Stimulated activated CD8-positive, alpha-beta memory T cell treated with anti-CD3 and anti-CD28 coated beads, Interleukin-2, amount 100 ng/mL, for 1 hour (primary cell): ENCODE measurements at regions not wholly inside any gene's neighbourhood (a gene's known extent, or its start where the extent isn't known, plus 50 kb on each side); places are given as distances from the start of the nearest gene placed in this dataset.

ENCODE experiments used
- DNase-seq, 2 donors: peaks; one replicate each; pipeline ENCODE4 v3.0.0-alpha.2; 2020; ENCODE audit warnings: low read depth in 2 of 2

DNA sequence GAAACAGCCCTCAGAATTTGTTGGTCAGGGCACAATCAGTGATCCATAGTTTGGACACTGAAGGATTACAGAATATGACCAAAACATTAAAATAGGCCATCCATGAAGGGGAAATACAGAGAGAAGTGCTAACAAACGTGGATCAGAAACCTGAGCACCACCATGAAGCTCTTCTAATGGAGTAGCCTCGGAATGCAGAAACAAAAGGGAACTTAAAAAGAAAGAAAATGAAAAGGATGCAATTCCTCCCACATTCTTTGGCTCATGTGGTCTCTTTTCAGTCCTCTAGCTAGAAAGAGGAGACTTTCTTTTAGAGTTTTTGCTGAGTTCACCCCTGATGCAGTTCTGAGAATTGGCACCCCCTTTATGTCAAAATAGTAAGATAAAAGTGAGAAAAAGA lies 989.8 kb upstream of the B3GALT2 start:
- DNase-seq, result no peak

- no peak for DNase-seq
These were observed 988.8 kb upstream of the B3GALT2 start for GRCh38 chr1:194175251-194175650.

DNA sequence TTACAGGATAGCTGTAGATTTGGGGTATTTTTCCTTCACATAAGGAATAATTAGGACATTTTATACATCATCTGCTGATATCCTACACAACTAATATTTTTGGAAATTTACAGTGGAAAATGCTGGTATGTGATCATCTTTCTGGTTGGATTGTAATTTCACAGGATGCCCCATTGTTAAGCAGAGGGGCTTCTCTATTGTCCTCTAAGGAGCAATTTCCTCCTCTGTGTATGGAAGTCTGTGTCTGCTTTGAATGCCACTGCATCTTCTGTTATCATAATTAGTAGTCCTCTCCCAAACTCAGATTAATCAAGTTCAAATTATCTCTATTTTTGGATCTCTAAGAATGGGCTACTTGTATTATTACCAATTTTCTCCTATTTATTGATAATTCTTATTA lies 988.1 kb upstream of the B3GALT2 start:
- DNase-seq, result no peak

GRCh38 chr1:194171596-194171995 lies 985.2 kb upstream of the B3GALT2 start:
- DNase-seq, result no peak

- DNase-seq, result no peak
These were observed 981.7 kb upstream of the B3GALT2 start for GRCh38 chr1:194167956-194168640.

DNA sequence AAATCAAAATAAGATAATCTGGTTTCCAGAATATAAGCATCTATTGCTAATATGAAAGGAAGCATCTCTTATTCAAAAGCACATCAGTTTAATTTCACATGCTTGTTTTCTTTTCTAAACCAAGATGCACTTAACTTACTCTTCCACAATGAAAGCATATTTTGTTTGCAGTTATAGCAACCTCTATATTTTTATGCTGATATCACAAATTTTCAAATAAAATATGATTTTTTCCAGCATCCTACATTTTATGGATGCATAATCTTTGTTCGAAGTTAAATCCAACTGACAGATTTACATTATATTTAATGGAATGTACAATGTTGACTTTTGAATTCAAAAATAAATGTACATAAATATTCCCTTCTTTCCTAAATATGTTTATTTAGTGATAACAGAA lies 978.3 kb upstream of the B3GALT2 start:
- no peak for DNase-seq

- no peak for DNase-seq
These were observed 975.2 kb upstream of the B3GALT2 start for GRCh38 chr1:194161591-194161990.

DNA sequence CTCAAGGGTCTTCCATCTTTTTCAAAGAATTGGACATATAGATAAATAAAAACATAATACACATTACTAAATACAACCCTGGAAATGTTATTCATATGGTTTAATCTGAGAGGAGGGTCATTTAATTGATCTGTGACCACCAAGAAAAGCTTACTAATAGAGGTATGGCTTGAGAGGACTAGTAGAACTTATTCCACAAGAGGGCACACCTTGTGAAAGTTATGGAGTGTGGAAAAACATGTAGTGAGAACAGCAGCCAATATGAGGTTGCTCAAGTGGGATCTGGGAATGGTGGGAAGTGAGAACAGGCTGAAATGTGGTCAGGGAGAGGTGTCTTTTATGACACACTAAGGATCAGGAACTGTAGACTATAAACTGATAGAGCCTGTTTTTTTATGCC lies 973.5 kb upstream of the B3GALT2 start:
- no peak for DNase-seq

DNA sequence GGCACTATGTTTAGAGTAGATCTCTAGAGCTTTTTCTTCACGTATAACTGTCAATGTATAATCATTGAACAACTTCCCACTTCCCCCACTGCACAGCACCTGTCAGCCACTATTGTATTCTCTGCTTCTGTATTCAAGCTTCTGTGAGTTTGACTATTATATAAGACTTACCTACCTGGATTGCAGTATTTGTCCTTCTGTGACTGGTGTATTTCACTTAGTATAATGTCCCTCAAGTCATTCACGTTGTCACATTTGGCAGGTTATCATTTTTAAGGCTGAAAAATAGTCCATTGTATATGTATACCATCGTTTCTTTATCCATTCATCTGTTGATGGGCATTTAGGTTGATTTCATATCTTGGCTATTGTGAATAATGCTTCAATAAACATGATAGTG lies 969.5 kb upstream of the B3GALT2 start:
- DNase-seq, result no peak

DNA sequence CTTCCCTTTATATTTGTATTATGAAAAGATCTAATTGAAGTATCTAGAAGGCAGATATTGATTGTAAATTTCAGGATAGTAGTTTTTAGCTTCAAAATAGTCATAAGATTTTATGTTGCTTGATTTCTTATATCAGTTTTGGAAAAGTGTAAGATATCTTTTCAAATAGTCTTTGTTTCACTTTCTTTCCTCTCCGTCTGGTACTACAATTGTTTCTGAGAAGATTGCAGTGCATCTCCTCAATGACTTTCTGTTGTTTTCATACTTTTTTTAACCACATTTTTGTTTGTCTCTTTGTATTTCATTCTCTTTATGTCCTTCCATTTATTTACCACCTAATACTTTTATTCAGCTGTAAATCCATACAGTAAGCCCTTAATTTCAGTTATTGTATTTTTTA lies 964.6 kb upstream of the B3GALT2 start:
- no peak for DNase-seq

DNA sequence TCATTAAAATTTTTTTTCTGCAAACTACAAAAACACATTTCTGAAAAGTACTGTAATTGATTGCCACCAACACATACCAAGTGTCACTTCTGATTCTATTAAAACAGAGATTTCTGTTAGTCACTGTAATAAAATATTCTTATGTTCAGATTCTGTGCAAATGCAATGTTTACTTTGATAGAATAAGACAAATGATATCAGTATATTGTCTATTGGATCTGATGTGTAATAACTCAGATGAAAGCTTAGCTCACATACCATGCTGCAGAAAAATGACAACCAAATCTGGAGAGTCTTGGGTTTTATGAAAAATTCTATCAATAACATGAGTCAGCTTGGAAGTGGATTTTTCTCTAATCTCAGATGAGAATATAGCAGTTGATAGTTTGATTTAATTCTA lies 963.8 kb upstream of the B3GALT2 start:
- no peak for DNase-seq

DNA sequence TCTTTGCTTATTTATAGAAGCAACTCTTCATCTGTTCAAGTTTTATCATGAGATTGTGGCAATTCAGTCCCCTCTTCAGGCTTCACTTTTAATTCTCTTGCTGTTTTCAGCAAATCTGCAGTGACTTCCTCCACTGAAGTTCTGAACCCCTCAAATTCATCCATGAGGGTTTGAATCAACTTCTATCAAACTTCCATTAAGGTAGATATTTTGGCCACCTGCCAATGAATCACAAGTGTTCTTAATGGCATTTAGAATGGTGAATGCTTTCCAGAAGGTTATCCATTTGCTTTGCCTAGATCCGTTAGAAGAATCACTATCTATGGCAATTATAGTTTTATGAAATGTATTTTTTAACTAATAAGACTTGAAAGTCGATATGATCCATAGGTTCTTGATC lies 946.7 kb upstream of the B3GALT2 start:
- DNase-seq, result no peak

DNA sequence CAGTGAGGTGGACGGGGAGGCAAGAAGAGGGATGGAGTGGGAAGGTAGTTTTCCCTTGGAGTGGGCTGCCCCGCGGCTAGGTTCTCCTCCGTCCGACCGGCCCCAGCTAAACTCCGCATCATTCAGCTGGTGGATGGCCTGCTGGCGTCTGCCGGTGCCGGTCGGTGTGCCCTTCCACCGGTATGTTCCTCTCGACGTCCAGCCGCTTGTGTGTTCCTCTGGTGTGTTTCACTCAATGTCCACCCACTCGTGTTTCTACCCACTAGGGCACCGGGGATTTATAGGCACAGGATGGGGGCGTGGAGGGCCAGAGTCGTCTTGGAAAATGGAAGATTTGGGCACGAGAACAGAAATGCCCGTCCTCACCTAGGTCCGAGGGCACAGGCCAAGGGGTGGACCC lies 931.7 kb upstream of the B3GALT2 start:
- DNase-seq, result no peak

DNA sequence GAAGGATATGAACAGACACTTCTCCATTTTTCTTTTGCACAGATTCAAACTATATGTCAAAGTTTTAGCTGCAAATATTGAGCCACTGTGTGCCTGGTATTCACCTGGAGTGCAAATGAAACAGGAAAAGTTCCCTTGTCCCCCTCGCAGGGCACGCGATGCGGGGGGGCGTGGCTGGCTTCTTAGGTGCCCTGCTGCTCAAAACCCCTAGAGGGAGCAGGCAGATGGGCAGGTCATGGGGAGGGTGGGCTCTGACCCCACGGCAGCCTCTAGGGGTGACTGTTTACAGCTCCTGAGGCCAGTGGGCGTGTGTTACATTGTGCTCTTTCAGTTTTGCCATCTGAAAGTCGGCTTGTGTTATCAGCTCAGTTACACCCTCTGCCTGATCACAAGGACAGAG lies 931.2 kb upstream of the B3GALT2 start:
- no peak for DNase-seq

DNA sequence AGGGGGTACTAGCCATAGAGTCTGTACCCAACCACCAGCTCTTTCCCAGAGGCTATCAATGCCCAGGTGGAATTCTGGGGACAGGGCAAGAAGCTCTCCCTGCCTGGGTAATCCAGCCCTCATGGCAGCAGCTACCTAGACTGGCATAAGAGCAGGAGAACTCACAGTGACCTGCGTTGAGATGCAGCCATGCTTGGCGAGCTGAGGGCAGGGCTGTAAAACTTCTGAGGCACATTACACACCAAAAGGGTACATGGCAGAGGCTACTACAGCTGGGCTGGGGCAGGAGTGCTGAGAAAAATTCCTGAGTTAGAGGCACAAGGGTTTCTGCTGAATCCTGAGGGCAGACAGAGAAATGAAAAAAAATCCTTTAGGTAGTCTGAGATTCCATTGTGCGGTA lies 927.9 kb upstream of the B3GALT2 start:
- no peak for DNase-seq

DNA sequence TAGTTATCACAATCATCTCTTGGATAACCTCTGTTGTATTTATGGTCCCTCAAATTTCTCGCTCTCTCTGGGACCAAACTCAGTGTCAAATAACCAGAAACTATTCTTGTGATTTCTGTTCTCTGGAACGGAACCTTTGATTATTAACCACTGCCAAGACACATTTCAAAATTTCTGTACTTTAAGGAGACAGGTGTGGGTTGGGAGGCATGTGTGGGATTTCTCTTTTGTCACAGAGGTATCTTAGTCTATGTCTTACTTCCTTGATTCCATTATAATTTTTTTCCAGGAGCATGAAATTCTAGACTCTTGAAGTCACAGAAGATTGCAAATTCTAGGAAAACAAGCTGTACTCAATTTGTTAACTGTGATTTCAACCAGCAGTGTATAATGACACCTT lies 919.0 kb upstream of the B3GALT2 start:
- no peak for DNase-seq

DNA sequence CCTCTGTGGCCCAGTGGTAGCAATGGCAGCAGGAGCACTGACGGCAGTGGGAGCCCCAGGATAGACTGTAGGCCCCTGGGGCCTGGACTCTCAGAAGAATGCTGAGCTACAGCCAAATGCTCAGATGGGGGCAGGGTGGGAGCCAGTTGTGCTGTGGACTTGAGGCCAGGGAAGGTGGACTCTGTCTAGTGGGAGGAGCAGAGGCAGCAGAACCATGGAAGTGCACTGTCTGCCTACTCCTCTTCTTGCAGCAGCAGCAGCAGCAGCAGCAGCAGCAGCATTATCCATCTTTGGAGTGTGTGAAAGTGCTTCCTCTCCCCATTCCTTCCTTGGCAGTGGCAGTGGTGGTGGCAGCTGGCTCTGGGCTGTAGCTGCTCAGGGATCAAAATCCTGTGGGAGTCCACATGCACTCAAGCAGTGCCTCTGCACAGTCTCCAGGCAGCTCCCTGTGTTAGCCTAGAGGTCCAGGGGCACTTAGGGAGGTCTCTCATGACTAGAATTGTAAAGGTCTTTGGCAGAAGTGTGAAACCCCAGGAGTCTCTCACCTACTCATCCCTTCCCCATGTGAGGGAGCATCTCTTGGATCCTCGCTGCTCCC lies 917.9 kb upstream of the B3GALT2 start:
- no peak for DNase-seq

GRCh38 chr1:194103516-194104246 lies 917.3 kb upstream of the B3GALT2 start:
- DNase-seq, result no peak

DNA sequence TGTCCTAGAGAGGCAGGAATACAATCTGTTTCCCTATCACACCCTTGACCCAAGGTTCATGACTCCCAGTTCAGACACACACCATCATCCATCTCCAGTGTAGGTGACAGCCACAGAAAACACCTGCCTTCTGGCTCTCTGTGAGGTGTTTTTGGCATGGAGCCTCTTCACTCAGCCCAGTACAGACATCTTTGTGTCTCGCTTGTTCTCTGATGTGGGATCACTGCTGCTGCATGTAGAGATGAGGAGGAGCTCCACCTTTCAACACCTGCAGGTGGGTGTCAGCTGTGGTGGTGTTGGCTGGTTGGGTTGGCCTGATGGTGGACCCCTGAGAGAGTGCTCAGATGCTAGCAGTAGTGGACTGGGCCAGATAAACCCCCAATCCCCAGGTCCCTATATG lies 916.7 kb upstream of the B3GALT2 start:
- DNase-seq, result no peak

DNA sequence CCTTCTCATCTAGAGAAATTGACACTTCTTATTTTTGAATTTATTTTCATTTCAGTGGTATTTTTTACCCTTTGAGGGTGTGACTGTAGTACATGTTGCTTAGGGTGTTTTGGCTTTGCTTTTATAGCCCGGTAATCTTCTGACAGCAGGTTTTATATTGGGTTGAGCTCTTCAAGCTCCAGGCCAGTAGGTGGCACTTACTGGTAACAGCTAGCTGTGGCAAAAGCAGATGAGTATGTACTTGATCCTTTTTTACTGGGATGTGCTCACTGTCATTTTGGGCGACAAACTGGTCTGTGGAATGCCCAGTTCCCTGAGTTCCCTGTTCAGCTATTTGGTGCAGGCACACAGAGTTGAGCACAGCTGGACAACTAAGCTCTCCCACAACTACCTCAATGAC lies 916.2 kb upstream of the B3GALT2 start:
- no peak for DNase-seq

DNA sequence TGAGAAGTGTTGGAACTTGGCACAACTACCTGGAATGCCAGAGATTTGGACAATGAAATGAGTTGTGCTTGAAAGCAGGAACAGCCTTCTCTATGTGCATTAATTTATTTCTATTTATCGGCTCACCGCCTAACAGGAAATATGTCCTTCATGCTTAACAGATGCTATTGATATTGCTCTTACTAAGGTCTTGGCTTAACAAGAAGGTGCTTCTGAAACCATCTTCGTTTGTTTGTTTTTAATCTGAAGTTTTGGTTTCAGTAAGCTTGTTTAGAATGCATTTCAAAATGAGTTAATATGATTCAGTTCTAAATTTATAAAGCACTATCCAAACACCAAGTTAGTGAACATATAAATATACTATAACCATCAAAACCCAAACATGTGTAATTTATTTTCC lies 898.3 kb upstream of the B3GALT2 start:
- DNase-seq, result no peak

- no peak for DNase-seq
These were observed 895.0 kb upstream of the B3GALT2 start for GRCh38 chr1:194081444-194081843.

GRCh38 chr1:194080826-194081225 lies 894.4 kb upstream of the B3GALT2 start:
- DNase-seq, result no peak
